PC-3 (cell line): ENCODE measurements at regions not wholly inside any gene's neighbourhood (a gene's known extent, or its start where the extent isn't known, plus 50 kb on each side); places are given as distances from the start of the nearest gene placed in this dataset.

Experiments used
- EZH2 ChIP-seq: fragments of 300-600 bp; sonication (generic); IDR thresholded peaks from one replicate; pipeline ENCODE4 v1.6.1; 2017; ENCODE audit warnings: antibody characterized with exemption, mild to moderate bottlenecking, low read length; ENCODE audit not compliant: unreplicated experiment
- EZH2phosphoT487 ChIP-seq: fragments of 300-600 bp; sonication (generic); IDR thresholded peaks from 2 replicates; pipeline ENCODE4 v1.6.1; 2018; ENCODE audit warnings: mild to moderate bottlenecking, antibody characterized with exemption, low read length, borderline replicate concordance

- TF ChIP-seq EZH2, result no peak
- no peak for TF ChIP-seq EZH2phosphoT487
These were observed 404.4 kb downstream of the SOCS6 start for GRCh38 chr18:70693246-70693645.
